Endothelial cell of umbilical vein (primary cell): ENCODE measurements at regions not wholly inside any gene's neighbourhood (a gene's known extent, or its start where the extent isn't known, plus 50 kb on each side); places are given as distances from the start of the nearest gene placed in this dataset.

Experiments used
- BruUV-seq: library from RNA; stranded (reverse); fragments of 400-500 nt; replicated peaks from 2 replicates; lab custom pipeline; 2021; lab: Mats Ljungman, UMichigan
- CTCF ChIA-PET: fragments of 300-600, 350-600 bp; sonication (Branson Sonifier 250); formaldehyde crosslinking; loops from one replicate; lab custom pipeline; 2021; ENCODE audit warnings: antibody characterized with exemption, inconsistent platforms; lab: Charles Lee
- POLR2A ChIA-PET: fragments of 300-600, 350-600 bp; sonication (Branson Sonifier 250); formaldehyde crosslinking; loops from one replicate; lab custom pipeline; 2021; ENCODE audit warnings: antibody characterized with exemption, inconsistent platforms; lab: Charles Lee
- DNase-seq: peaks from one replicate; pipeline ENCODE4 v3.0.0-alpha.2; 2011; ENCODE audit warnings: low read depth, low spot score
- FAIRE-seq: peaks from 2 replicates; lab custom pipeline; 2011; peaks lifted over from hg19 to GRCh38; lab: Jason Lieb, UNC
- H2AFZ ChIP-seq: 2 replicates; pipeline ENCODE4 v1.6.0; 2012; ENCODE audit warnings: low read depth, low read length, control low read depth, inconsistent platforms
- H3K27ac ChIP-seq: 2 replicates; pipeline ENCODE4 v1.5.1; 2011; ENCODE audit warnings: low read depth, mild to moderate bottlenecking, control low read depth, low read length, moderate library complexity; ENCODE audit not compliant: insufficient read depth
- H3K27me3 ChIP-seq, 2 experiments: 2 replicates each; pipeline versions ENCODE4 v1.6.0 to v1.6.1; 2011; ENCODE audit warnings: low read length in 2 of 2, mixed read lengths in 1 of 2; ENCODE audit not compliant: control insufficient read depth in 2 of 2, insufficient read depth in 2 of 2
- H3K36me3 ChIP-seq, 2 experiments: 2 replicates in 1 of 2; 3 replicates in 1 of 2; pipeline ENCODE4 v1.5.1; 2011; ENCODE audit warnings: low read length in 2 of 2, mild to moderate bottlenecking in 1 of 2, moderate library complexity in 1 of 2; ENCODE audit not compliant: control insufficient read depth in 2 of 2, insufficient read depth in 2 of 2; ENCODE audit errors: extremely low read depth in 1 of 2
- H3K4me1 ChIP-seq: 3 replicates; pipeline ENCODE4 v1.5.1; 2011; ENCODE audit warnings: mild to moderate bottlenecking, low read length; ENCODE audit not compliant: control insufficient read depth, insufficient read depth; ENCODE audit errors: extremely low read depth
- H3K4me2 ChIP-seq: 2 replicates; pipeline ENCODE4 v1.6.1; 2011; ENCODE audit warnings: low read length, control low read depth, mixed read lengths; ENCODE audit not compliant: insufficient read depth
- H3K4me3 ChIP-seq, 3 experiments: fragments of 200-600 bp in 1 of 3; sonication (generic), shearing (Covaris generic) in 1 of 3; replicated peaks in 1 of 3; 2 replicates each; pipeline ENCODE4 v1.5.1; 2011 to 2016; ENCODE audit warnings: control low read depth in 3 of 3, low read length in 3 of 3, mild to moderate bottlenecking in 2 of 3, inconsistent platforms in 1 of 3, low read depth in 1 of 3, moderate library complexity in 1 of 3; ENCODE audit not compliant: insufficient read depth in 1 of 3
- H3K79me2 ChIP-seq: 2 replicates; pipeline ENCODE4 v1.6.0; 2012; ENCODE audit warnings: low read length, inconsistent platforms; ENCODE audit not compliant: control insufficient read depth, insufficient read depth
- H3K9ac ChIP-seq: replicated peaks from 2 replicates; pipeline ENCODE3; 2011; ENCODE audit warnings: low read length, control low read depth; ENCODE audit not compliant: insufficient read depth; ENCODE audit errors: extremely low read depth
- H3K9me1 ChIP-seq: replicated peaks from 3 replicates; pipeline ENCODE4 v1.6.0; 2011; ENCODE audit warnings: mild to moderate bottlenecking, low read length; ENCODE audit not compliant: control insufficient read depth, insufficient read depth; ENCODE audit errors: extremely low read depth
- H3K9me3 ChIP-seq: replicated peaks from 2 replicates; pipeline ENCODE4 v1.5.1; 2012; ENCODE audit warnings: low read length, inconsistent platforms; ENCODE audit not compliant: control insufficient read depth, insufficient read depth
- H4K20me1 ChIP-seq: replicated peaks from 2 replicates; pipeline ENCODE3; 2011; ENCODE audit warnings: mild to moderate bottlenecking, low read length; ENCODE audit not compliant: control insufficient read depth, insufficient read depth; ENCODE audit errors: extremely low read depth
- CTCF ChIP-seq, 2 donors: IDR thresholded peaks; 1 replicate in 1 of 2; 2 replicates in 1 of 2; pipeline ENCODE4 v1.5.1; 2011; ENCODE audit warnings: low read length in 2 of 2, mild to moderate bottlenecking in 2 of 2, moderate library complexity in 2 of 2, control low read depth in 1 of 2, inconsistent platforms in 1 of 2, low read depth in 1 of 2; ENCODE audit not compliant: insufficient read depth in 1 of 2; ENCODE audit errors: extremely low read depth in 1 of 2
- EZH2 ChIP-seq: IDR thresholded peaks from 2 replicates; pipeline ENCODE4 v1.6.1; 2012; ENCODE audit warnings: borderline replicate concordance, low read depth, mild to moderate bottlenecking, moderate library complexity, low read length, inconsistent platforms; ENCODE audit not compliant: severe bottlenecking
- FOS ChIP-seq: IDR thresholded peaks from 2 replicates; pipeline ENCODE4 v1.6.1; 2011; ENCODE audit warnings: mild to moderate bottlenecking, low read length, moderate library complexity, borderline replicate concordance; ENCODE audit not compliant: insufficient read depth
- JUN ChIP-seq: IDR thresholded peaks from 2 replicates; pipeline ENCODE4 v1.6.1; 2011; ENCODE audit warnings: borderline replicate concordance, low read depth; ENCODE audit not compliant: insufficient read length, insufficient read depth
- MYC ChIP-seq: IDR thresholded peaks from one replicate; pipeline ENCODE4 v1.6.1; 2011; ENCODE audit warnings: mild to moderate bottlenecking, low read depth, low read length
- dilution Hi-C: fragments of 300-500 bp; cut with MboI; formaldehyde crosslinking; loops from one replicate; pipeline ENCODE4 v1.15.0; 2019; ENCODE audit warnings: low sequenced_read_pairs; ENCODE audit not compliant: extremely low pct_ligation_motif_present
- intact Hi-C: fragments of 100-400 bp; cut with micrococcal nuclease; formaldehyde crosslinking; loops from one replicate; pipeline ENCODE4 v1.10.0; 2022

GRCh38 chr12:9319842-9320173 lies 111.6 kb upstream of the PZP start:
- Histone ChIP-seq H3K9ac (no peak overlapping the region), H3K9me1 (no peaks in the 10 kb centered on the region), H2AFZ (no peak overlapping the region), H3K27me3 (peaks cover 0 to 3% of the 10 kb centered on the region in 2 experiments), H3K4me2 (no peak overlapping the region), H3K36me3 (no peaks in the 10 kb centered on the region), H3K79me2 (no peaks in the 10 kb centered on the region), H3K27ac (no peak overlapping the region), H3K4me3 (no peak overlapping the region), H3K4me1 (no peaks in the 10 kb centered on the region), H3K9me3 (no peaks in the 10 kb centered on the region), H4K20me1 (no peaks in the 10 kb centered on the region)
- intact Hi-C loops (loop anchor here (2.0 kb wide), 1 partner anchor 185 kb away; no protein-coding TSS in a partner anchor), dilution Hi-C loops (no loop called here)
- no TSS peak for BruUV-seq
- POLR2A ChIA-PET, result no interaction called here
- FAIRE-seq, result no peak
- no peak for DNase-seq
- TF ChIP-seq CTCF (IDR thresholded peaks at IDR 0.05; ENCODE audit: extremely low read depth in 1 of 2, insufficient read depth in 1 of 2, low read depth in 1 of 2, low read length in 2 of 2) (no peak), FOS (no peak), MYC (no peak), EZH2 (no peak), JUN (no peak)
- CTCF ChIA-PET, result interaction anchor here (3.0 kb wide), 1 partner anchor 256 kb away, joined by 10 read pairs; no protein-coding TSS in a partner anchor
